ENCODE measurements at regions not wholly inside any gene's neighbourhood (a gene's known extent, or its start where the extent isn't known, plus 50 kb on each side); places are given as distances from the start of the nearest gene placed in this dataset.

- H3K4me3 ChIP-seq (ENCODE audit: low read depth, low read length): no peak overlapping the region
- TF ChIP-seq CTCF (IDR thresholded peaks at IDR 0.05; ENCODE audit: low read depth, low read length, missing control alignments): no peak
- in situ Hi-C loops (cut with HindIII; ENCODE audit: low pct_ligation_motif_present, low sequenced_read_pairs): no loop called here
- no peak overlapping the region for H3K27ac ChIP-seq
- no peak for DNase-seq
- no peaks in the 10 kb centered on the region for H3K27me3 ChIP-seq (replicated peaks)
- no peaks in the 10 kb centered on the region for H3K36me3 ChIP-seq (replicated peaks)
These were observed 352.4 kb downstream of the KIF16B start for GRCh38 chr20:16220826-16221225.

- Histone ChIP-seq H3K27me3 (replicated peaks) (no peaks in the 10 kb centered on the region), H3K36me3 (replicated peaks) (no peaks in the 10 kb centered on the region), H3K4me3 (ENCODE audit: low read depth, low read length) (no peak overlapping the region), H3K27ac (no peak overlapping the region)
- TF ChIP-seq CTCF (IDR thresholded peaks at IDR 0.05; ENCODE audit: low read depth, low read length, missing control alignments): no peak
- no peak for DNase-seq
- in situ Hi-C loops (cut with HindIII; ENCODE audit: low pct_ligation_motif_present, low sequenced_read_pairs): no loop called here
These were observed 354.1 kb downstream of the KIF16B start for GRCh38 chr20:16219182-16219581.

GRCh38 chr20:16216914-16217230 lies 356.4 kb downstream of the KIF16B start:
- no peak for DNase-seq
- no peak overlapping the region for H3K27ac ChIP-seq
- no peaks in the 10 kb centered on the region for H3K27me3 ChIP-seq (replicated peaks)
- no peaks in the 10 kb centered on the region for H3K36me3 ChIP-seq (replicated peaks)
- no peak overlapping the region for H3K4me3 ChIP-seq (ENCODE audit: low read depth, low read length)
- in situ Hi-C loops (cut with HindIII; ENCODE audit: low pct_ligation_motif_present, low sequenced_read_pairs): no loop called here
- no peak for TF ChIP-seq CTCF (IDR thresholded peaks at IDR 0.05; ENCODE audit: low read depth, low read length, missing control alignments)

- no peak for TF ChIP-seq CTCF (IDR thresholded peaks at IDR 0.05; ENCODE audit: low read depth, low read length, missing control alignments)
These were observed 356.9 kb downstream of the KIF16B start for GRCh38 chr20:16216227-16216913.

GRCh38 chr20:16215041-16215440 lies 358.2 kb downstream of the KIF16B start:
- H3K4me3 ChIP-seq (ENCODE audit: low read depth, low read length): no peak overlapping the region
- H3K27ac ChIP-seq: no peak overlapping the region
- TF ChIP-seq CTCF (IDR thresholded peaks at IDR 0.05; ENCODE audit: low read depth, low read length, missing control alignments): no peak
- in situ Hi-C loops (cut with HindIII; ENCODE audit: low pct_ligation_motif_present, low sequenced_read_pairs): no loop called here
- no peak for DNase-seq
- H3K27me3 ChIP-seq (replicated peaks): no peaks in the 10 kb centered on the region
- no peaks in the 10 kb centered on the region for H3K36me3 ChIP-seq (replicated peaks)

More at GRCh38 chr20:16216227-16216913, 356.9 kb downstream of the KIF16B start:
- Histone ChIP-seq H3K27ac (no peak overlapping the region), H3K27me3 (replicated peaks) (no peaks in the 10 kb centered on the region), H3K36me3 (replicated peaks) (no peaks in the 10 kb centered on the region), H3K4me3 (ENCODE audit: low read depth, low read length) (no peak overlapping the region)
- peak; percentile 63 for DNase-seq
- in situ Hi-C loops (cut with HindIII; ENCODE audit: low pct_ligation_motif_present, low sequenced_read_pairs): no loop called here

GRCh38 chr20:16212790-16213189 lies 360.5 kb downstream of the KIF16B start:
- Histone ChIP-seq H3K27ac (no peak overlapping the region), H3K4me3 (ENCODE audit: low read depth, low read length) (no peak overlapping the region), H3K27me3 (replicated peaks) (no peaks in the 10 kb centered on the region), H3K36me3 (replicated peaks) (no peaks in the 10 kb centered on the region)
- TF ChIP-seq CTCF (IDR thresholded peaks at IDR 0.05; ENCODE audit: low read depth, low read length, missing control alignments): no peak
- in situ Hi-C loops (cut with HindIII; ENCODE audit: low pct_ligation_motif_present, low sequenced_read_pairs): no loop called here
- no peak for DNase-seq
